Neural cell (in vitro differentiated cells): ENCODE measurements at regions not wholly inside any gene's neighbourhood (a gene's known extent, or its start where the extent isn't known, plus 50 kb on each side); places are given as distances from the start of the nearest gene placed in this dataset.

Experiments
- CTCF ChIP-seq: fragments of 450-650 bp; IDR thresholded peaks from 2 replicates; pipeline ENCODE4 v1.5.1; 2014; ENCODE audit warnings: antibody characterized with exemption, mild to moderate bottlenecking, moderate library complexity; ENCODE audit not compliant: poor library complexity, severe bottlenecking
- EP300 ChIP-seq: fragments of 450-650 bp; conservative IDR thresholded peaks from 2 replicates; pipeline ENCODE4 v1.6.1; 2014; ENCODE audit warnings: antibody characterized with exemption, mild to moderate bottlenecking, moderate library complexity; ENCODE audit not compliant: poor library complexity, severe bottlenecking
- EZH2 ChIP-seq: fragments of 200-600, 300-800 bp; shearing (Covaris generic), sonication (generic); IDR thresholded peaks from 2 replicates; pipeline ENCODE4 v1.6.1; 2014; ENCODE audit warnings: antibody characterized with exemption, low read length, borderline replicate concordance, mild to moderate bottlenecking; ENCODE audit not compliant: insufficient read depth, poor library complexity, severe bottlenecking
- MXI1 ChIP-seq: fragments of 450-650 bp; conservative IDR thresholded peaks from 2 replicates; pipeline ENCODE4 v1.6.1; 2014; ENCODE audit warnings: antibody characterized with exemption, mild to moderate bottlenecking; ENCODE audit not compliant: poor library complexity, severe bottlenecking
- POLR2AphosphoS5 ChIP-seq: IDR thresholded peaks from 2 replicates; pipeline ENCODE4 v1.6.1; 2012
- RAD21 ChIP-seq: fragments of 450-650 bp; conservative IDR thresholded peaks from 2 replicates; pipeline ENCODE4 v1.6.1; 2014; ENCODE audit warnings: antibody characterized with exemption, mild to moderate bottlenecking, moderate library complexity
- REST ChIP-seq: IDR thresholded peaks from 2 replicates; pipeline ENCODE4 v1.6.1; 2012; ENCODE audit warnings: borderline replicate concordance
- SMC3 ChIP-seq: fragments of 450-650 bp; conservative IDR thresholded peaks from 2 replicates; pipeline ENCODE4 v1.6.1; 2014; ENCODE audit warnings: antibody characterized with exemption, mild to moderate bottlenecking, moderate library complexity; ENCODE audit not compliant: poor library complexity
- TAF1 ChIP-seq: IDR thresholded peaks from 2 replicates; pipeline ENCODE4 v1.6.1; 2012; ENCODE audit warnings: low read depth

- TF ChIP-seq CTCF (no peak), EZH2 (no peak), REST (no peak), TAF1 (no peak), EP300 (no peak), POLR2AphosphoS5 (no peak), SMC3 (no peak), RAD21 (no peak), MXI1 (no peak)
Observed at GRCh38 chr10:62689712-62690111, 114.8 kb upstream of the ADO start.
